Inflammatory macrophage (primary cell): ENCODE measurements at regions not wholly inside any gene's neighbourhood (a gene's known extent, or its start where the extent isn't known, plus 50 kb on each side); places are given as distances from the start of the nearest gene placed in this dataset.
"Not testable (repeated sequence)": the region's sequence is repeated elsewhere in the genome, so short reads cannot be mapped to it uniquely, and the experiment has no call there.

ENCODE experiments used
- DNase-seq, 2 donors: peaks; one replicate each; pipeline ENCODE4 v3.0.0-alpha.2; 2020 to 2022

GRCh38 chr3:101999177-101999779 is 150.0 kb downstream of the NFKBIZ start:
- no peak for DNase-seq

GRCh38 chr3:102000620-102001209 is 151.4 kb downstream of the NFKBIZ start:
- DNase-seq, result peak in 1 of 2 donors; percentile 42

GRCh38 chr3:102002056-102002455 is 152.7 kb downstream of the NFKBIZ start:
- no peak for DNase-seq

GRCh38 chr3:102004561-102004960 is 155.2 kb downstream of the NFKBIZ start:
- DNase-seq, result no peak

GRCh38 chr3:102005551-102005950 is 156.2 kb downstream of the NFKBIZ start:
- DNase-seq, result no peak

GRCh38 chr3:102006812-102007485 is 157.6 kb downstream of the NFKBIZ start:
- no peak for DNase-seq

GRCh38 chr3:102008436-102008835 is 159.1 kb downstream of the NFKBIZ start:
- not testable (repeated sequence) for DNase-seq

GRCh38 chr3:102016417-102016816 is 167.1 kb downstream of the NFKBIZ start:
- DNase-seq, result no peak

- DNase-seq, result no peak
These were observed 168.5 kb downstream of the NFKBIZ start for GRCh38 chr3:102017784-102018183.

- peak in 1 of 2 donors; percentile 37 for DNase-seq
These were observed 169.2 kb downstream of the NFKBIZ start for GRCh38 chr3:102018551-102018950.

GRCh38 chr3:102020735-102021134 is 171.4 kb downstream of the NFKBIZ start:
- DNase-seq, result peak; percentile 40 to 85

- DNase-seq, result peak in 1 of 2 donors; percentile 35
These were observed 175.1 kb downstream of the NFKBIZ start for GRCh38 chr3:102024270-102024904.

GRCh38 chr3:102025606-102026270 is 176.4 kb downstream of the NFKBIZ start:
- peak; percentile 30 to 71 for DNase-seq

GRCh38 chr3:102026656-102027055 is 177.3 kb downstream of the NFKBIZ start:
- peak; percentile 86 to 90 for DNase-seq

GRCh38 chr3:102030661-102031060 is 181.3 kb downstream of the NFKBIZ start:
- peak; percentile 25 to 93 for DNase-seq

GRCh38 chr3:102031834-102032233 is 182.5 kb downstream of the NFKBIZ start:
- DNase-seq, result no peak

- no peak for DNase-seq
These were observed 183.4 kb downstream of the NFKBIZ start for GRCh38 chr3:102032491-102033383.

GRCh38 chr3:102034639-102035451 is 185.5 kb downstream of the NFKBIZ start:
- no peak for DNase-seq

- no peak for DNase-seq
These were observed 186.7 kb downstream of the NFKBIZ start for GRCh38 chr3:102036017-102036416.

- DNase-seq, result no peak
These were observed 187.2 kb downstream of the NFKBIZ start for GRCh38 chr3:102036472-102036871.

GRCh38 chr3:102037209-102037608 is 187.9 kb downstream of the NFKBIZ start:
- no peak for DNase-seq
